GM18511 (cell line): ENCODE measurements at regions not wholly inside any gene's neighbourhood (a gene's known extent, or its start where the extent isn't known, plus 50 kb on each side); places are given as distances from the start of the nearest gene placed in this dataset.

Experiments
- ATAC-seq: cut with Tn5 transposase; IDR thresholded peaks from one replicate; pipeline ENCODE4 v1.9.1; 2021; ENCODE audit warnings: mild to moderate bottlenecking, moderate library complexity; ENCODE audit not compliant: unreplicated experiment

GRCh38 chr12:65651060-65651459, 173.2 kb upstream of the HMGA2 start:
- ATAC-seq = no peak

DNA sequence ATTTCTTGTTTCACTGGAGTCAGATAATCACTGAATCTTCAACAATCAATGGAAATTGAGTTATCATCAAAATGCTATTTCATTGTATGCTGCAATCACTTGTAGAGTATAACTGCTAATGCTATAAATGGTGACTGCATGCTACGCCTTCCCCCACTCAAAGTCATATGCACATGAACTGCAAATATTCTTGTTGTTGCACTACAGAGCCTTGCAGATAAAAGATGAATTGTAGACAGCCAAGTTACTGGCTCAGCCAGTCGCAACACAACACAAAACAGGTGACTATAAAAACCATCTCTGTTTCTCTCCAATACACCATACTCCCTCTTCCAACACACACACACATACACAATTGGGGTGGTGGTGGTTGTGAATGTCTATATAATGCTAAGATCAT, 171.0 kb upstream of the HMGA2 start:
- no peak for ATAC-seq

DNA sequence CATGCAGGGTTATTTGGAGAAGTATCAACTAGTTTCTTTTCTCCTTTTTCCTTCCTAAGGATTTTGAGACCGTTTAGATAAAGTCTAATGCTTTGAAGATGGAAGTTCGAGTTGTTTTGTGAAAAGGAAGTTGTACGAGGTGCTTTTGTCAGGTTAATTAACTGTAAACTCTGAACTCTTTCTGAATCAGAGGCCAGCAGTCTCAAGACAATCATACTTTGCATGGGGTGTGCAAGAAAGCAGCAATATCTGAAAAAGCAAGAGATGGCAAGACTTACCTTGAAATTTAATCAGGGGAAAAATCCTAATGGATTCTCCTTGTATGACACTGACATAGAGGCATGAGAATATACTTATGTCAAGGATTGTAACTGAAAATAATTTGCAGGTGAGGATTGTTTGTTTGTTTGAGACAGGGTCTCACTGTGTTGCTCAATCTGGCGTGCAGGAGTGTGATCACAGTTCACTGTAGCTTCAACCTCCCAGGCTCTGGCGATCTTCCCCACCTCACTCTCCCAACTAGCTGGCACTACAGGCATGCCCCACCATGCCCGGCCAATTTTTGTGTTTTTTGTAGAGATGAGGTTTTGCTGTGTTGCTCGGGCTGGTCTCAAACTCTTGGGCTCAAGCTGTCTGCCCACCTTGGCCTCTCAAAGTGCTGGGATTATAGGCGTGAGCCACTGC, 170.2 kb upstream of the HMGA2 start:
- ATAC-seq = no peak

DNA sequence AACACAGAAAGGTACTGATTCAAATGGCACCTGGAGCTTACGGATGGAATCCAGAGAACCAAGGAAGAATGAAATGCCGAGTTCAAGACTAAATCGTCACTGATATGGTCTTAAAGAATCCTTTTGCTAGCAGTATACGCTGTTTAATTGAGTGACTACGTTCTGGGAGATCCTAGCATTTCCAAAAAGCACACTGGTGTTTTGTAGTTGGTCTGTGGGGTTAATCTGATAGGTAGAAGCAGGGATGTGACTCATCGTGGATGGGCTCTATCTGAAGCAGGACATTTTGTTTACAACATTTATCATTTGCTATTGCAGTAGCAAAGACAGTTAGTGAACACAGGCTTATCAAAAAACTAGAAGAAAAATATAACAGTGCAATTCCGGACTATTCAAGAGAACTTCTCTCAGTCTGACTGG, 169.2 kb upstream of the HMGA2 start:
- no peak for ATAC-seq

- ATAC-seq = no peak
Observed at GRCh38 chr12:65656156-65656882, 168.0 kb upstream of the HMGA2 start.

DNA sequence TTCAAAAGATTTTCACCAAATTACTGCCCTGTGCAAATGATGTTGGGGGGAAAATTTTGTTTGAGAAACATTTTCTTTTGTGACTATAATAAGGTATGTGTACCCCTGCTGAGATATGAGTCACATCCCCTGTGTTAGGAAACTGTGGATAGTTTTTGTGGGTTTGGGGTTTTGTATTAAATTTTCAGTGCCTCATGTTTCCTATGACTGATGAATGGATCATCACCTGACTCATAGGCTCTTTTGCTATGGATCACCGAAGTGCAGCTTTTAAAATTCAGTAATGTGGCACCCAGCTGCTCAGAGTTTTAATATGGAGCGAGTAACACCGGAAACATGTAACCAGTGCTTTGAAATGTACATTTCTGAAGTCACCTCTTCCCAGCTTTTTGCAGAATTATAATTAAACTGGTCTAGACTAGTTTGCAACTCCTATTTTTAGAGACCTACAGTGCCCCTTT, 167.4 kb upstream of the HMGA2 start:
- ATAC-seq = no peak

GRCh38 chr12:65657635-65658034, 166.6 kb upstream of the HMGA2 start:
- no peak for ATAC-seq

- no peak for ATAC-seq
Observed at GRCh38 chr12:65658360-65658759, 165.9 kb upstream of the HMGA2 start.

- no peak for ATAC-seq
Observed at GRCh38 chr12:65659681-65660080, 164.6 kb upstream of the HMGA2 start.

DNA sequence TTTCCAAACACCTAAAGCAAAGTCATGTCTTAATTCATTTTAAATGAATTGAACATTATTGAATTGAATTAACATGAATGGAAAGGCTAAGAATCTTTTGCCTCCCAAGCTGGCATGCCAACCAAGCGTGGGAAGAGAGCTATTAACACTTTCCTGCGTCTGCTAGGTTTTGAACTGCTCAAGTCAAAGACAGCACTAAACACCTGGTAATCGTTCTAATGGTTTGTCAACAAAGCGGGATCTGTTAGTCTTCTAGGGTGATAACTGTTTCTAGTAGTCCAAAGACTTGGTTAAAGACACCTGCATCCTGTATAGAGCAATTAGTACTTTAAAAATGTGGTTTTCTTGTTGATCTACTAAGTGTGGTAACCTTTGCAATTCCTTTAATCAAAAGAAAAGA, 164.2 kb upstream of the HMGA2 start:
- ATAC-seq = no peak

- no peak for ATAC-seq
Observed at GRCh38 chr12:65660836-65661235, 163.4 kb upstream of the HMGA2 start.

- no peak for ATAC-seq
Observed at GRCh38 chr12:65662590-65662989, 161.7 kb upstream of the HMGA2 start.

DNA sequence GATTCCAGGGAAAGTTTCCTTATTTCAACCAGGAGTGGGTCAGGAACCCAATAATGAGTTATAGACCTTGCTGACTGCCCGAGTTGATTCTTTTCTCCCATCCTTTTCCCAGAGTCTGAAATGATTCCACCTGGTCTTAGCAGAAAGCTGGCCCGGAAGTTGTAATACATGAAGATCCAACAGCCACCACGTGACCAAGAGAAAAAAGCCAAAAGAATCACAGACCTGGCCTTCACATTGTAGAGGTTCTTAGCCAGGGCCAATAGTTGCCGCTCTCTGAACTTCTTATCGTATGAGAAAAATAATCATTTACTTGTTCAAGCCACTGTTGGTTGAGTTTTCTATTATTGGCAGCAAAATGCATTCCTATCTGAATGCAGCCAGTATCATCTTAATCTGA, 161.2 kb upstream of the HMGA2 start:
- no peak for ATAC-seq

- ATAC-seq = no peak
Observed at GRCh38 chr12:65663648-65664047, 160.6 kb upstream of the HMGA2 start.

DNA sequence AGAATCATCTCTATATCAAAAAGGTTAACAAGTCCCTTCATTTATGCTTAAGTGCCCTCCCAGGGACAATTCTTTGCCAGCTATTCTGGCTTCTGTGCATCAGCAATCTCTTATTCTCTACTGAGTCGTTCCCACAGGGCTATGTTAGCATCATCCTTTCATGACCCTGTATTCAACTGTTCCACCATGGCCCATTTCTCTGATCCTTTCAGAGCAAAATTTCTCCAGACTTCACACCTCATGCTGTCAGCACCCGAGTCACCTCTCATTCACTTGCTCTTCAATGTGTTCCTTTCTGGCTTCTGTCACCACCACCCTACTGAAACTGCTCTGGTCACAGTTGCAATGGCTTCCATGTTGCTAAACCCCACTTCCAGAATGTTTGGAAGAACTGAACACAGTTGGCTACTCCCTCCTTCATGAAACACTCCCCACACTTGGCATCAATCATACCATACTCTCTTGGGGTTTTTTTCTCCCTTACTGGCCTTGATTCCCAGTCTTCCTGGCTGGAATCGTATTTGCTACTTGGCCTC, 159.5 kb upstream of the HMGA2 start:
- ATAC-seq = no peak

DNA sequence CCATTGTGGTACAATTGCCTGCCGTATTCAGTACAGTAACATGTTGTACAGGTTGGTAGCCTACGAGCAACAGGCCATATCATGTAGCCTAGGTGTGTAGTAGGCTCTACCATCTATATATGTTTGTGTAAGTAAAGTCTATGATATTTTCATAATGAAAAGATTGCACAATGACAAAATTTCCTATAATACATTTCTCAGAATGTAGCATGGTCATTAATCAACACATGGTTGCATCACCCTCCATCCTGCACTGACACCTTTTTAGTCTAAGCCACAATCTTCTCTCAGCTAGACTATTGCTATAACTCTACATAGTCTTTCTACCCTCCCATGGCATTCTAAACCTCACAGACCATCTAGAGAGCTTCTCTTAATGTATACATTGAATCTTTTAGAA, 158.5 kb upstream of the HMGA2 start:
- ATAC-seq = no peak

- ATAC-seq = no peak
Observed at GRCh38 chr12:65666876-65667275, 157.4 kb upstream of the HMGA2 start.

GRCh38 chr12:65667932-65668331, 156.4 kb upstream of the HMGA2 start:
- ATAC-seq = no peak

GRCh38 chr12:65668981-65669695, 155.1 kb upstream of the HMGA2 start:
- no peak for ATAC-seq

DNA sequence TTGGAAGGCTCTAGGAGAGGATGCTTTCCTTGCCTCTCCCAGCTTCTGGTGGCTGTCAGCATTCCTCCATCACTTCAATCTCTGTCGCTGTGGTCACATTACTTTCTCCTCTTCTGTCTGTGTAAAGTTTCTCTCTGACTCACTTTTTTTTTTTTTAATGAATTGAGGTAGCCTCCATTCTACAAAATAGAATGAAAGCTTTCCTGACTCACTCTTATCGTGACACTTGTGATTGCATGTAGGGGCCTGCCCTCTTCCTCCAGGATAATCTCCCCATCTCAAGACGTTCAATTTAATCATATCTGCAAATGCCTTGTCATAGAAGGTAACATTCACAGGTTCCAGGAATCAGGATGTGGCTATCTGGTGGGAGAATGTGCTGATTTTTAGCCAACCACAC, 153.5 kb upstream of the HMGA2 start:
- ATAC-seq = no peak

- no peak for ATAC-seq
Observed at GRCh38 chr12:65672441-65672840, 151.8 kb upstream of the HMGA2 start.
